ENCODE measurements at regions not wholly inside any gene's neighbourhood (a gene's known extent, or its start where the extent isn't known, plus 50 kb on each side); places are given as distances from the start of the nearest gene placed in this dataset.
"Not testable (repeated sequence)": the region's sequence is repeated elsewhere in the genome, so short reads cannot be mapped to it uniquely, and the experiment has no call there.

DNA sequence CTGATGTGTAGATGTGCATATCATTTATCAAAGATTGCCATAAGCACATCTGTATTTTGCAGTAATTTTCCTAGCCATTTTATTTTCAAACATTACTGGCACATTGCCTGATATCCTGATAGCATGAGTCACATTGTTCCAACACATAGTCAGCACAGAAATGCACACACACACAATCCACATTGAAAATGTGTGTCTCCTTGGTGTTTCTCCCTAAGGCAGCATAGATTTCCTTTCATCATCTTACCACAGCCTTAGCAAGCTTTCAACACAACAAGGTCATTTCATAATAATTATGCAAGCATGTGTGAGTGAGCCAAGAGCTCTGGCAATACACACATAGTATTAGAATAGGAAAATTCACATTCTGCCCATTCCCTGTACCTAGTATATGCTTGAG is 245.4 kb upstream of the MEIS1 start:
- Mint-ChIP-seq H3K4me3 (ENCODE audit: unreplicated experiment) (no peak overlapping the region), H3K36me3 (ENCODE audit: low read depth, unreplicated experiment) (no peaks in the 10 kb centered on the region), H3K27me3 (ENCODE audit: low read depth, unreplicated experiment) (no peaks in the 10 kb centered on the region), H3K27ac (ENCODE audit: unreplicated experiment) (no peak overlapping the region), H3K9me3 (ENCODE audit: unreplicated experiment) (no peaks in the 10 kb centered on the region), H3K4me1 (ENCODE audit: low read depth, unreplicated experiment) (no peaks in the 10 kb centered on the region)
- H3K27me3 ChIP-seq (ENCODE audit: insufficient read depth, low read length) = no peaks in the 10 kb centered on the region
- no peak for TF ChIP-seq EZH2 (IDR thresholded peaks at IDR 0.05; ENCODE audit: insufficient read depth, low read length)
- TF ChIP-seq, protein P1, sequence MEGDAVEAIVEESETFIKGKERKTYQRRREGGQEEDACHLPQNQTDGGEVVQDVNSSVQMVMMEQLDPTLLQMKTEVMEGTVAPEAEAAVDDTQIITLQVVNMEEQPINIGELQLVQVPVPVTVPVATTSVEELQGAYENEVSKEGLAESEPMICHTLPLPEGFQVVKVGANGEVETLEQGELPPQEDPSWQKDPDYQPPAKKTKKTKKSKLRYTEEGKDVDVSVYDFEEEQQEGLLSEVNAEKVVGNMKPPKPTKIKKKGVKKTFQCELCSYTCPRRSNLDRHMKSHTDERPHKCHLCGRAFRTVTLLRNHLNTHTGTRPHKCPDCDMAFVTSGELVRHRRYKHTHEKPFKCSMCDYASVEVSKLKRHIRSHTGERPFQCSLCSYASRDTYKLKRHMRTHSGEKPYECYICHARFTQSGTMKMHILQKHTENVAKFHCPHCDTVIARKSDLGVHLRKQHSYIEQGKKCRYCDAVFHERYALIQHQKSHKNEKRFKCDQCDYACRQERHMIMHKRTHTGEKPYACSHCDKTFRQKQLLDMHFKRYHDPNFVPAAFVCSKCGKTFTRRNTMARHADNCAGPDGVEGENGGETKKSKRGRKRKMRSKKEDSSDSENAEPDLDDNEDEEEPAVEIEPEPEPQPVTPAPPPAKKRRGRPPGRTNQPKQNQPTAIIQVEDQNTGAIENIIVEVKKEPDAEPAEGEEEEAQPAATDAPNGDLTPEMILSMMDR (IDR thresholded peaks at IDR 0.05; ENCODE audit: insufficient read depth, low read depth, low read length) = no peak
- H2AFZ ChIP-seq (ENCODE audit: low read depth, low read length) = no peak overlapping the region
- no peaks in the 10 kb centered on the region for H3K36me3 ChIP-seq (ENCODE audit: insufficient read depth, low read length)
- H4K20me1 ChIP-seq (ENCODE audit: insufficient read depth, low read length) = no peaks in the 10 kb centered on the region
- no peak for FAIRE-seq
- H3K4me1 ChIP-seq (ENCODE audit: insufficient read depth, low read length) = no peaks in the 10 kb centered on the region
- no peak overlapping the region for H3K27ac ChIP-seq (ENCODE audit: low read depth, low read length)
- H3K79me2 ChIP-seq (ENCODE audit: insufficient read depth, low read length) = no peaks in the 10 kb centered on the region
- no peak overlapping the region for H3K4me3 ChIP-seq (ENCODE audit: insufficient read depth, low read depth, low read length)
- no peaks in the 10 kb centered on the region for H3K9me3 ChIP-seq (ENCODE audit: insufficient read depth, low read depth, low read length)
- no peak overlapping the region for H3K4me2 ChIP-seq (ENCODE audit: low read length)
- no peak for DNase-seq (ENCODE audit: low read depth)
- no peak overlapping the region for H3K9ac ChIP-seq (ENCODE audit: low read length)

DNA sequence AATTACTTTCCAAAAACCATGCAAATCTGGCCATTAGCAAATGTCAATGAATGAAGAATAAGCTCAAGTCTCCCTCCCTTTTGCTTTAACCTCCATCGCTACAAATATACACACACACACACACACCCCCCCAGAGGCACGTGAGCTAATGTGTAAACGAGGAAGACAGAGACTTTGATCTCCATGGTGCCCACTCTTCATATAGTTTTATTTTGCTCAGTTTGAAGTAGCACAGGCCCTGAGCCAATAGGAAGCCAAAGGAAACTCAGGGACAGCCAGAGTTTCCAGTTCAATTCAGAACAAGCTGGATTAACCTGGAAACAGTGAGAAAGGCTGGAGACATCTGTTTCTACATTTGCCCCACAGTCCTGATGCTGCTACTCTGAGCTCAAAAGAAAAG is 248.4 kb upstream of the MEIS1 start:
- Histone ChIP-seq H3K4me1 (ENCODE audit: insufficient read depth, low read length) (no peaks in the 10 kb centered on the region), H4K20me1 (ENCODE audit: insufficient read depth, low read length) (no peaks in the 10 kb centered on the region), H3K27me3 (ENCODE audit: insufficient read depth, low read length) (no peaks in the 10 kb centered on the region), H3K27ac (ENCODE audit: low read depth, low read length) (no peak overlapping the region), H2AFZ (ENCODE audit: low read depth, low read length) (no peak overlapping the region), H3K79me2 (ENCODE audit: insufficient read depth, low read length) (no peaks in the 10 kb centered on the region), H3K4me3 (ENCODE audit: insufficient read depth, low read depth, low read length) (no peak overlapping the region), H3K4me2 (ENCODE audit: low read length) (no peak overlapping the region), H3K9ac (ENCODE audit: low read length) (no peak overlapping the region), H3K36me3 (ENCODE audit: insufficient read depth, low read length) (no peaks in the 10 kb centered on the region), H3K9me3 (ENCODE audit: insufficient read depth, low read depth, low read length) (no peaks in the 10 kb centered on the region)
- TF ChIP-seq, protein P1 (IDR thresholded peaks at IDR 0.05; ENCODE audit: insufficient read depth, low read depth, low read length) = no peak
- TF ChIP-seq EZH2 (IDR thresholded peaks at IDR 0.05; ENCODE audit: insufficient read depth, low read length) = no peak
- no peak for FAIRE-seq
- Mint-ChIP-seq H3K36me3 (ENCODE audit: low read depth, unreplicated experiment) (no peaks in the 10 kb centered on the region), H3K27ac (ENCODE audit: unreplicated experiment) (no peak overlapping the region), H3K9me3 (ENCODE audit: unreplicated experiment) (no peaks in the 10 kb centered on the region), H3K4me3 (ENCODE audit: unreplicated experiment) (no peak overlapping the region), H3K27me3 (ENCODE audit: low read depth, unreplicated experiment) (no peaks in the 10 kb centered on the region), H3K4me1 (ENCODE audit: low read depth, unreplicated experiment) (no peaks in the 10 kb centered on the region)
- DNase-seq (ENCODE audit: low read depth) = no peak

DNA sequence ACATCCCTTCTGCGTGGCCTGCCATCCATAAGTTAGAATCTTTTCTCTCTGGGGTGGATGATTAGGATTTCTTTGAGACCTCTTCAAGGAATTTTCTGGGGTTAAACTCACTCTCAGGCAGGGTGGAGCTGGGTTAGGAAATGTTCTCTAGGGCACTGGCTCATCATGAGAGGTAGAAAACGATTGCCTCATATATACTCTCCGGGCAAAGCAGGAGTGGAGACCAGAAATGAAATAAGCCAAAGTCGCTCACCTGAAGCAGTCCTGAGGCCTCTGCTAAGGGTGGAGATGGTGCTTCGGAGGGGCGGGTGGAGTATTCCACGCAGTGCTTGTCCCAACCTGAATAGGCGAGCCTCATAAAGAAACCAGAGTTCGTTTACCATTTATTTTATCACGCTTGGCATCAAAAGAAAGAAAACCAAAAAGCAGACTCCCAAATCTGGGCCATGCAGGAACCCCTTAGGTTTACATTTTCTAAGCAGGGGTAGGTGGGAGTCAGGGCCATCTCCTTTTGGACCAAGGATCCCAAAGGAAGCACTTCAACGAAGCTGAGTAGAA is 249.3 kb upstream of the MEIS1 start:
- FAIRE-seq = no peak
- Histone ChIP-seq H3K27me3 (ENCODE audit: insufficient read depth, low read length) (no peaks in the 10 kb centered on the region), H2AFZ (ENCODE audit: low read depth, low read length) (no peak overlapping the region), H4K20me1 (ENCODE audit: insufficient read depth, low read length) (no peaks in the 10 kb centered on the region), H3K9me3 (ENCODE audit: insufficient read depth, low read depth, low read length) (no peaks in the 10 kb centered on the region), H3K9ac (ENCODE audit: low read length) (no peak overlapping the region), H3K79me2 (ENCODE audit: insufficient read depth, low read length) (no peaks in the 10 kb centered on the region), H3K36me3 (ENCODE audit: insufficient read depth, low read length) (no peaks in the 10 kb centered on the region), H3K27ac (ENCODE audit: low read depth, low read length) (no peak overlapping the region), H3K4me1 (ENCODE audit: insufficient read depth, low read length) (no peaks in the 10 kb centered on the region), H3K4me2 (ENCODE audit: low read length) (no peak overlapping the region), H3K4me3 (ENCODE audit: insufficient read depth, low read depth, low read length) (no peak overlapping the region)
- Mint-ChIP-seq H3K36me3 (ENCODE audit: low read depth, unreplicated experiment) (no peaks in the 10 kb centered on the region), H3K9me3 (ENCODE audit: unreplicated experiment) (no peaks in the 10 kb centered on the region), H3K27ac (ENCODE audit: unreplicated experiment) (no peak overlapping the region), H3K4me1 (ENCODE audit: low read depth, unreplicated experiment) (no peaks in the 10 kb centered on the region), H3K4me3 (ENCODE audit: unreplicated experiment) (no peak overlapping the region), H3K27me3 (ENCODE audit: low read depth, unreplicated experiment) (no peaks in the 10 kb centered on the region)
- DNase-seq (ENCODE audit: low read depth) = no peak
- TF ChIP-seq EZH2 (IDR thresholded peaks at IDR 0.05; ENCODE audit: insufficient read depth, low read length) = no peak
- TF ChIP-seq, protein P1 (IDR thresholded peaks at IDR 0.05; ENCODE audit: insufficient read depth, low read depth, low read length) = no peak

DNA sequence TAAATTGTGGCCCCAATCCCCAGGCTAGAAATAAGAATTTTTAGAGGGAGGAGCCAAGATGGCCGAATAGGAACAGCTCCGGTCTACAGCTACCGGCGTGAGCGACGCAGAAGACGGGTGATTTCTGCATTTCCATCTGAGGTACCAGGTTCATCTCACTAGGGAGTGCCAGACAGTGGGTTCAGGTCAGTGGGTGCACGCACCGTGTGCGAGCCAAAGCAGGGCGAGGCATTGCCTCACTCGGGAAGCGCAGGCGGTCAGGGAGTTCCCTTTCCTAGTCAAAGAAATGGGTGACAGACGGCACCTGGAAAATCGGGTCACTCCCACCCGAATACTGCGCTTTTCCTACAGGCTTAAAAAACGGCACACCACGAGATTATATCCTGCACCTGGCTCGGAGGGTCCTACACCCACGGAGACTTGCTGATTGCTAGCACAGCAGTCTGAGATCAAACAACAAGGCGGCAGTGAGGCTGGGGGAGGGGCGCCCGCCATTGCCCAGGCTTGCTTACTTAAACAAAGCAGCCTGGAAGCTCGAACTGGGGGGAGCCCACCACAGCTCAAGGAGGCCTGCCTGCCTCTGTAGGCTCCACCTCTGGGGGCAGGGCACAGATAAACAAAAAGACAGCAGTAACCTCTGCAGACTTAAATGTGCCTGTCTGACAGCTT is 257.7 kb upstream of the MEIS1 start:
- not testable (repeated sequence) for H3K27me3 Mint-ChIP-seq (ENCODE audit: low read depth, unreplicated experiment); H3K4me1 ChIP-seq (ENCODE audit: insufficient read depth, low read length); H3K36me3 ChIP-seq (ENCODE audit: insufficient read depth, low read length); H3K36me3 Mint-ChIP-seq (ENCODE audit: low read depth, unreplicated experiment); H3K79me2 ChIP-seq (ENCODE audit: insufficient read depth, low read length); H3K27ac ChIP-seq (ENCODE audit: low read depth, low read length); H3K9ac ChIP-seq (ENCODE audit: low read length); H3K9me3 Mint-ChIP-seq (ENCODE audit: unreplicated experiment); H3K4me3 ChIP-seq (ENCODE audit: insufficient read depth, low read depth, low read length); FAIRE-seq; H4K20me1 ChIP-seq (ENCODE audit: insufficient read depth, low read length); H3K4me2 ChIP-seq (ENCODE audit: low read length); H3K4me1 Mint-ChIP-seq (ENCODE audit: low read depth, unreplicated experiment); H2AFZ ChIP-seq (ENCODE audit: low read depth, low read length); DNase-seq (ENCODE audit: low read depth); H3K27me3 ChIP-seq (ENCODE audit: insufficient read depth, low read length); H3K4me3 Mint-ChIP-seq (ENCODE audit: unreplicated experiment); H3K27ac Mint-ChIP-seq (ENCODE audit: unreplicated experiment); H3K9me3 ChIP-seq (ENCODE audit: insufficient read depth, low read depth, low read length)
